ENCODE measurements at regions not wholly inside any gene's neighbourhood (a gene's known extent, or its start where the extent isn't known, plus 50 kb on each side); places are given as distances from the start of the nearest gene placed in this dataset.

- H3K9me3 ChIP-seq (ENCODE audit: control insufficient read depth in 4 of 4, low read length in 3 of 4): no peaks in the 10 kb centered on the region
- no peak overlapping the region for H3K4me3 ChIP-seq (ENCODE audit: low read depth in 1 of 3, low read length in 3 of 3)
- H3K9ac ChIP-seq (ENCODE audit: low read depth in 1 of 2, low read length in 2 of 2): no peak overlapping the region
- 40% methylated on average over 5 of the region's 5 CpGs for WGBS
- no peak overlapping the region for H3K27ac ChIP-seq (ENCODE audit: low read depth in 1 of 2, low read length in 2 of 2)
- TF ChIP-seq HNF4A (conservative IDR thresholded peaks at IDR 0.05): no peak
- DNase-seq (ENCODE audit: low spot score): no peak
- H3K36me3 ChIP-seq (ENCODE audit: control insufficient read depth in 4 of 4, insufficient read depth in 3 of 4, low read depth in 1 of 4, low read length in 3 of 4): no peaks in the 10 kb centered on the region
- no peaks in the 10 kb centered on the region for H3K27me3 ChIP-seq (ENCODE audit: control insufficient read depth in 4 of 4, insufficient read depth in 4 of 4, low read length in 3 of 4)
- no peaks in the 10 kb centered on the region for H3K4me1 ChIP-seq (ENCODE audit: control insufficient read depth in 4 of 4, insufficient read depth in 4 of 4, low read length in 3 of 4)
Measured at GRCh38 chr12:42666671-42667243, 77.2 kb upstream of the PRICKLE1 start.

GRCh38 chr12:42663621-42664020 lies 74.1 kb upstream of the PRICKLE1 start:
- H3K4me1 ChIP-seq (ENCODE audit: control insufficient read depth in 4 of 4, insufficient read depth in 4 of 4, low read length in 3 of 4): no peaks in the 10 kb centered on the region
- DNase-seq (ENCODE audit: low spot score): no peak
- no peak overlapping the region for H3K27ac ChIP-seq (ENCODE audit: low read depth in 1 of 2, low read length in 2 of 2)
- peaks cover 0 to 1% (median 0%) of the 10 kb centered on the region in 4 donors for H3K9me3 ChIP-seq (ENCODE audit: control insufficient read depth in 4 of 4, low read length in 3 of 4)
- peak overlapping the region in 1 of 2 donors; percentile 27 for H3K9ac ChIP-seq (ENCODE audit: low read depth in 1 of 2, low read length in 2 of 2)
- H3K27me3 ChIP-seq (ENCODE audit: control insufficient read depth in 4 of 4, insufficient read depth in 4 of 4, low read length in 3 of 4): no peaks in the 10 kb centered on the region
- no peak overlapping the region for H3K4me3 ChIP-seq (ENCODE audit: low read depth in 1 of 3, low read length in 3 of 3)
- 58% methylated on average over 3 of the region's 3 CpGs for WGBS
- TF ChIP-seq NR2F2 (IDR thresholded peaks at IDR 0.05): no peak
- no peak for TF ChIP-seq EGR1 (IDR thresholded peaks at IDR 0.05; ENCODE audit: low read depth in 2 of 2)
- no peak for TF ChIP-seq HNF4A (conservative IDR thresholded peaks at IDR 0.05)
- no peak for TF ChIP-seq SP1 (IDR thresholded peaks at IDR 0.05)
- TF ChIP-seq CTCF (IDR thresholded peaks at IDR 0.05; ENCODE audit: low read depth, low read length, missing input control): no peak
- TF ChIP-seq JUND (IDR thresholded peaks at IDR 0.05): no peak
- no peak for TF ChIP-seq TAF1 (conservative IDR thresholded peaks at IDR 0.05)
- TF ChIP-seq ZBTB33 (IDR thresholded peaks at IDR 0.05): no peak
- TF ChIP-seq GABPA (IDR thresholded peaks at IDR 0.05 in 1 of 2, conservative IDR thresholded peaks at IDR 0.05 in 1 of 2): no peak
- no peak for TF ChIP-seq REST (IDR thresholded peaks at IDR 0.05)
- no peak for TF ChIP-seq FOXA1 (IDR thresholded peaks at IDR 0.05)
- TF ChIP-seq YY1 (IDR thresholded peaks at IDR 0.05): no peak
- TF ChIP-seq RXRA (IDR thresholded peaks at IDR 0.05): no peak
- TF ChIP-seq FOXA2 (IDR thresholded peaks at IDR 0.05): no peak
- TF ChIP-seq ATF3 (IDR thresholded peaks at IDR 0.05): no peak
- H3K36me3 ChIP-seq (ENCODE audit: control insufficient read depth in 4 of 4, insufficient read depth in 3 of 4, low read depth in 1 of 4, low read length in 3 of 4): no peaks in the 10 kb centered on the region

All from liver (tissue), 8 donors.